GM23338 (cell line): ENCODE measurements at regions not wholly inside any gene's neighbourhood (a gene's known extent, or its start where the extent isn't known, plus 50 kb on each side); places are given as distances from the start of the nearest gene placed in this dataset.

Experiments used
- ATAC-seq: fragments of 200-7000 bp; cut with Tn5 transposase; 3 replicates; pipeline ENCODE4 v1.9.1; 2020
- DNase-seq: peaks from one replicate; pipeline ENCODE4 v3.0.0-alpha.2; 2015; ENCODE audit warnings: low spot score
- H2AFZ ChIP-seq: fragments of 200-600 bp; sonication (generic); 2 replicates; pipeline ENCODE4 v1.8.0; 2016; ENCODE audit warnings: antibody characterized with exemption, mild to moderate bottlenecking, moderate library complexity
- H3F3A ChIP-seq: fragments of 200-600 bp; sonication (generic); replicated peaks from 2 replicates; pipeline ENCODE4 v1.8.0; 2017; ENCODE audit warnings: antibody characterized with exemption, mixed run types, low read depth
- H3K27ac ChIP-seq: fragments of 200-600 bp; sonication (generic); 2 replicates; pipeline ENCODE4 v1.6.1; 2016; ENCODE audit warnings: low read depth
- H3K27me3 ChIP-seq: fragments of 200-600 bp; sonication (generic); 2 replicates; pipeline ENCODE4 v1.8.0; 2016; ENCODE audit warnings: mild to moderate bottlenecking, mixed run types, moderate library complexity; ENCODE audit not compliant: insufficient read depth
- H3K36me3 ChIP-seq: fragments of 200-600 bp; sonication (generic); 2 replicates; pipeline ENCODE4 v1.8.0; 2016; ENCODE audit warnings: mild to moderate bottlenecking; ENCODE audit not compliant: insufficient read depth
- H3K4me1 ChIP-seq: fragments of 200-600 bp; sonication (generic); 2 replicates; pipeline ENCODE4 v1.8.0; 2016; ENCODE audit warnings: mild to moderate bottlenecking, moderate library complexity; ENCODE audit not compliant: insufficient read depth
- H3K4me2 ChIP-seq: fragments of 200-600 bp; sonication (generic); 2 replicates; pipeline ENCODE4 v1.7.1; 2017; ENCODE audit warnings: mixed run types
- H3K4me3 ChIP-seq: fragments of 200-600 bp; sonication (generic); 2 replicates; pipeline ENCODE4 v1.6.1; 2016; ENCODE audit warnings: mixed run types
- H3K79me2 ChIP-seq: fragments of 200-600 bp; sonication (generic); replicated peaks from 2 replicates; pipeline ENCODE4 v1.8.0; 2017; ENCODE audit warnings: mild to moderate bottlenecking; ENCODE audit not compliant: insufficient read depth
- H3K9me2 ChIP-seq: fragments of 200-600 bp; sonication (generic); 2 replicates; pipeline ENCODE4 v1.8.0; 2017; ENCODE audit not compliant: insufficient read depth
- H4K20me1 ChIP-seq: fragments of 200-600 bp; sonication (generic); replicated peaks from 2 replicates; pipeline ENCODE4 v1.8.0; 2017; ENCODE audit warnings: mild to moderate bottlenecking; ENCODE audit not compliant: insufficient read depth
- H3K27ac Mint-ChIP-seq: 2 replicates; pipeline ENCODE4 v1.8.0; 2020; ENCODE audit warnings: inconsistent platforms, mild to moderate bottlenecking, moderate library complexity, mixed read lengths
- H3K27me3 Mint-ChIP-seq: 3 replicates; pipeline ENCODE4 v1.8.0; 2022; ENCODE audit warnings: low read depth, mild to moderate bottlenecking, moderate library complexity, mixed read lengths, inconsistent platforms; ENCODE audit not compliant: insufficient read depth, poor library complexity
- H3K36me3 Mint-ChIP-seq: 3 replicates; pipeline ENCODE4 v1.8.0; 2021; ENCODE audit warnings: low read depth, mild to moderate bottlenecking, inconsistent platforms, moderate library complexity, mixed read lengths
- H3K4me1 Mint-ChIP-seq: 3 replicates; pipeline ENCODE4 v1.8.0; 2020; ENCODE audit warnings: mild to moderate bottlenecking, inconsistent platforms, mixed read lengths
- H3K4me3 Mint-ChIP-seq: 3 replicates; pipeline ENCODE4 v1.8.0; 2021; ENCODE audit warnings: moderate library complexity, mild to moderate bottlenecking, inconsistent platforms, mixed read lengths
- H3K9me3 Mint-ChIP-seq: 3 replicates; pipeline ENCODE4 v1.8.0; 2020; ENCODE audit warnings: moderate library complexity, mild to moderate bottlenecking, inconsistent platforms, mixed read lengths
- CREB1 ChIP-seq: fragments of 250-450 bp; sonication (Bioruptor Pico); IDR thresholded peaks from 2 replicates; pipeline ENCODE4 v1.5.0; 2020; ENCODE audit warnings: low read depth, mild to moderate bottlenecking, moderate library complexity
- CTCF ChIP-seq, 2 experiments: fragments of 200-600 bp in 1 of 2; sonication (generic) in 1 of 2; conservative IDR thresholded peaks; 2 replicates each; pipeline versions ENCODE4 v1.5.1 to v1.6.1; 2016 to 2017; ENCODE audit warnings: antibody characterized with exemption in 2 of 2, low read depth in 2 of 2, mild to moderate bottlenecking in 2 of 2, moderate library complexity in 1 of 2
- ETS1 ChIP-seq: IDR thresholded peaks from 2 replicates; pipeline ENCODE4 v1.6.1; 2016; ENCODE audit warnings: antibody characterized with exemption
- EZH2 ChIP-seq: fragments of 200-600 bp; sonication (generic); IDR thresholded peaks from one replicate; pipeline ENCODE4 v1.8.0; 2017; ENCODE audit warnings: antibody characterized with exemption, mild to moderate bottlenecking, low read depth; ENCODE audit not compliant: unreplicated experiment
- EZH2phosphoT487 ChIP-seq: fragments of 200-600 bp; sonication (generic); IDR thresholded peaks from one replicate; pipeline ENCODE4 v1.8.1; 2018; ENCODE audit warnings: antibody characterized with exemption; ENCODE audit not compliant: unreplicated experiment
- JUNB ChIP-seq: IDR thresholded peaks from one replicate; pipeline ENCODE4 v1.6.1; 2016; ENCODE audit warnings: antibody characterized with exemption; ENCODE audit not compliant: unreplicated experiment
- NANOG ChIP-seq: IDR thresholded peaks from 2 replicates; pipeline ENCODE4 v1.6.1; 2016; ENCODE audit warnings: antibody characterized with exemption, borderline replicate concordance
- POLR2AphosphoS5 ChIP-seq: IDR thresholded peaks from 2 replicates; pipeline ENCODE4 v1.6.1; 2016; ENCODE audit warnings: antibody characterized with exemption, low read depth
- STAT1 ChIP-seq: IDR thresholded peaks from one replicate; pipeline ENCODE4 v1.6.1; 2016; ENCODE audit warnings: antibody characterized with exemption; ENCODE audit not compliant: unreplicated experiment
- ZNF114 ChIP-seq: fragments of 250-450 bp; sonication (Bioruptor Pico); IDR thresholded peaks from 2 replicates; pipeline ENCODE4 v1.5.0; 2020; ENCODE audit warnings: mild to moderate bottlenecking, moderate library complexity
- ZNF331 ChIP-seq: fragments of 250-450 bp; sonication (Bioruptor Pico); IDR thresholded peaks from 2 replicates; pipeline ENCODE4 v1.5.0; 2020; ENCODE audit warnings: low read depth, mild to moderate bottlenecking, moderate library complexity
- ZNF462 ChIP-seq: fragments of 250-450 bp; sonication (Bioruptor Pico); IDR thresholded peaks from 2 replicates; pipeline ENCODE4 v1.5.0; 2020; ENCODE audit warnings: mild to moderate bottlenecking, moderate library complexity
- TF ChIP-seq, protein P1 (sequence below): IDR thresholded peaks from one replicate; pipeline ENCODE4 v1.6.1; 2018; ENCODE audit warnings: antibody characterized with exemption; ENCODE audit not compliant: unreplicated experiment

DNA sequence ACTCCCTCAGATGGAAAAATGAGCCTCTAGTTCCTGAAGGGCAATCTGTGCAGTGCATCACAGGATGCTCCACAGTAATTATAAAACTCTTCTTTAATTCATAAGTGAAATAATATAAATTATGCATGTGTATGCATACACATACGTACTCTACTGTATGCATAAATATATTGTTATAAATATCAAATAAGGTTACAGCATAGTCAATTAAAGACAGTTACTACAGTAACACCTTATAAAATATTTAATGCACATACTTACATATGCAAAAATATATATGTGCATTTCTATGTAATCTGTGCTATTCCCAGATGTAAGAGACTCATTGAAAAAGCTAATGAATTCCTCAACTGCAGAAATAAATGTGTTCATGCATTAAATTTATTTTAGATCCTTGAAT, 1515.1 kb downstream of the CDH11 start:
- no peaks in the 10 kb centered on the region for H3K79me2 ChIP-seq
- H3K27me3 Mint-ChIP-seq, result peaks cover 3% of the 10 kb centered on the region
- ATAC-seq (no peak), DNase-seq (no peak)
- no peak overlapping the region for H2AFZ ChIP-seq
- no peak overlapping the region for H3K4me3 ChIP-seq
- no peak overlapping the region for H3K4me2 ChIP-seq
- H3K27ac Mint-ChIP-seq, result no peak overlapping the region
- H3K4me1 Mint-ChIP-seq, result no peaks in the 10 kb centered on the region
- no peaks in the 10 kb centered on the region for H3K27me3 ChIP-seq
- TF ChIP-seq ZNF462, result no peak
- no peak for TF ChIP-seq CREB1
- TF ChIP-seq ETS1, result no peak
- TF ChIP-seq ZNF331 (CRISPR knock-in tag), result no peak
- TF ChIP-seq, protein P1, sequence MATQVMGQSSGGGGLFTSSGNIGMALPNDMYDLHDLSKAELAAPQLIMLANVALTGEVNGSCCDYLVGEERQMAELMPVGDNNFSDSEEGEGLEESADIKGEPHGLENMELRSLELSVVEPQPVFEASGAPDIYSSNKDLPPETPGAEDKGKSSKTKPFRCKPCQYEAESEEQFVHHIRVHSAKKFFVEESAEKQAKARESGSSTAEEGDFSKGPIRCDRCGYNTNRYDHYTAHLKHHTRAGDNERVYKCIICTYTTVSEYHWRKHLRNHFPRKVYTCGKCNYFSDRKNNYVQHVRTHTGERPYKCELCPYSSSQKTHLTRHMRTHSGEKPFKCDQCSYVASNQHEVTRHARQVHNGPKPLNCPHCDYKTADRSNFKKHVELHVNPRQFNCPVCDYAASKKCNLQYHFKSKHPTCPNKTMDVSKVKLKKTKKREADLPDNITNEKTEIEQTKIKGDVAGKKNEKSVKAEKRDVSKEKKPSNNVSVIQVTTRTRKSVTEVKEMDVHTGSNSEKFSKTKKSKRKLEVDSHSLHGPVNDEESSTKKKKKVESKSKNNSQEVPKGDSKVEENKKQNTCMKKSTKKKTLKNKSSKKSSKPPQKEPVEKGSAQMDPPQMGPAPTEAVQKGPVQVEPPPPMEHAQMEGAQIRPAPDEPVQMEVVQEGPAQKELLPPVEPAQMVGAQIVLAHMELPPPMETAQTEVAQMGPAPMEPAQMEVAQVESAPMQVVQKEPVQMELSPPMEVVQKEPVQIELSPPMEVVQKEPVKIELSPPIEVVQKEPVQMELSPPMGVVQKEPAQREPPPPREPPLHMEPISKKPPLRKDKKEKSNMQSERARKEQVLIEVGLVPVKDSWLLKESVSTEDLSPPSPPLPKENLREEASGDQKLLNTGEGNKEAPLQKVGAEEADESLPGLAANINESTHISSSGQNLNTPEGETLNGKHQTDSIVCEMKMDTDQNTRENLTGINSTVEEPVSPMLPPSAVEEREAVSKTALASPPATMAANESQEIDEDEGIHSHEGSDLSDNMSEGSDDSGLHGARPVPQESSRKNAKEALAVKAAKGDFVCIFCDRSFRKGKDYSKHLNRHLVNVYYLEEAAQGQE, result no peak
- TF ChIP-seq EZH2, result no peak
- no peak for TF ChIP-seq JUNB
- TF ChIP-seq STAT1, result no peak
- TF ChIP-seq NANOG, result no peak
- TF ChIP-seq ZNF114 (CRISPR knock-in tag), result no peak
- TF ChIP-seq POLR2AphosphoS5, result no peak
- no peak for TF ChIP-seq CTCF (conservative IDR thresholded peaks at IDR 0.05; ENCODE audit: low read depth in 2 of 2)
- no peak for TF ChIP-seq EZH2phosphoT487
- H3K27ac ChIP-seq, result no peak overlapping the region
- no peak overlapping the region for H3K4me3 Mint-ChIP-seq
- H3K9me2 ChIP-seq, result no peaks in the 10 kb centered on the region
- H3K9me3 Mint-ChIP-seq, result peaks cover 4% of the 10 kb centered on the region; the same call in 1 of the 3 replicates
- H3K4me1 ChIP-seq, result no peaks in the 10 kb centered on the region
- no peaks in the 10 kb centered on the region for H3K36me3 Mint-ChIP-seq
- no peaks in the 10 kb centered on the region for H3K36me3 ChIP-seq
- H3F3A ChIP-seq, result no peaks in the 10 kb centered on the region
- H4K20me1 ChIP-seq, result no peaks in the 10 kb centered on the region
